Keratinocyte (primary cell): ENCODE measurements at regions not wholly inside any gene's neighbourhood (a gene's known extent, or its start where the extent isn't known, plus 50 kb on each side); places are given as distances from the start of the nearest gene placed in this dataset.

Source experiments
- EZH2 ChIP-seq: IDR thresholded peaks from one replicate; pipeline ENCODE4 v1.6.1; 2012; ENCODE audit warnings: inconsistent platforms, mild to moderate bottlenecking, low read length, moderate library complexity
- TF ChIP-seq, protein P1 (sequence below), 3 experiments: IDR thresholded peaks in 1 of 3; conservative IDR thresholded peaks in 1 of 3; optimal IDR thresholded peaks in 1 of 3; 2 replicates in 2 of 3; 3 replicates in 1 of 3; pipeline versions ENCODE3 to v1.5.1; 2011; ENCODE audit warnings: low read length in 3 of 3, mild to moderate bottlenecking in 3 of 3, moderate library complexity in 2 of 3, control low read depth in 1 of 3, inconsistent platforms in 1 of 3; ENCODE audit not compliant: insufficient read depth in 2 of 3; ENCODE audit errors: extremely low read depth in 1 of 3

GRCh38 chr4:27811948-27812347, 951.3 kb downstream of the STIM2 start:
- no peak for TF ChIP-seq EZH2
- TF ChIP-seq, protein P1, sequence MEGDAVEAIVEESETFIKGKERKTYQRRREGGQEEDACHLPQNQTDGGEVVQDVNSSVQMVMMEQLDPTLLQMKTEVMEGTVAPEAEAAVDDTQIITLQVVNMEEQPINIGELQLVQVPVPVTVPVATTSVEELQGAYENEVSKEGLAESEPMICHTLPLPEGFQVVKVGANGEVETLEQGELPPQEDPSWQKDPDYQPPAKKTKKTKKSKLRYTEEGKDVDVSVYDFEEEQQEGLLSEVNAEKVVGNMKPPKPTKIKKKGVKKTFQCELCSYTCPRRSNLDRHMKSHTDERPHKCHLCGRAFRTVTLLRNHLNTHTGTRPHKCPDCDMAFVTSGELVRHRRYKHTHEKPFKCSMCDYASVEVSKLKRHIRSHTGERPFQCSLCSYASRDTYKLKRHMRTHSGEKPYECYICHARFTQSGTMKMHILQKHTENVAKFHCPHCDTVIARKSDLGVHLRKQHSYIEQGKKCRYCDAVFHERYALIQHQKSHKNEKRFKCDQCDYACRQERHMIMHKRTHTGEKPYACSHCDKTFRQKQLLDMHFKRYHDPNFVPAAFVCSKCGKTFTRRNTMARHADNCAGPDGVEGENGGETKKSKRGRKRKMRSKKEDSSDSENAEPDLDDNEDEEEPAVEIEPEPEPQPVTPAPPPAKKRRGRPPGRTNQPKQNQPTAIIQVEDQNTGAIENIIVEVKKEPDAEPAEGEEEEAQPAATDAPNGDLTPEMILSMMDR (optimal IDR thresholded peaks at IDR 0.05 in 1 of 3, IDR thresholded peaks at IDR 0.05 in 1 of 3, conservative IDR thresholded peaks at IDR 0.05 in 1 of 3; ENCODE audit: extremely low read depth in 1 of 3, insufficient read depth in 2 of 3, low read length in 3 of 3), result no peak
